GM21723 (cell line): ENCODE measurements at regions not wholly inside any gene's neighbourhood (a gene's known extent, or its start where the extent isn't known, plus 50 kb on each side); places are given as distances from the start of the nearest gene placed in this dataset.
A peak's percentile ranks its signal among the peaks of the same experiment; 100 is the strongest.

Source experiments
- ATAC-seq: cut with Tn5 transposase; IDR thresholded peaks from one replicate; pipeline ENCODE4 v1.9.1; 2021; ENCODE audit warnings: mild to moderate bottlenecking, moderate library complexity; ENCODE audit not compliant: unreplicated experiment

- no peak for ATAC-seq
These were observed 118.1 kb downstream of the ZNF621 start for GRCh38 chr3:40642812-40643211.

- no peak for ATAC-seq
These were observed 121.1 kb downstream of the ZNF621 start for GRCh38 chr3:40645883-40646282.

- ATAC-seq, result no peak
These were observed 124.6 kb downstream of the ZNF621 start for GRCh38 chr3:40649346-40649745.

- no peak for ATAC-seq
These were observed 127.3 kb downstream of the ZNF621 start for GRCh38 chr3:40652072-40652471.

- ATAC-seq, result no peak
These were observed 128.2 kb downstream of the ZNF621 start for GRCh38 chr3:40653001-40653400.

GRCh38 chr3:40653878-40654277 lies 129.1 kb downstream of the ZNF621 start:
- ATAC-seq, result no peak

- ATAC-seq, result no peak
These were observed 130.8 kb downstream of the ZNF621 start for GRCh38 chr3:40655551-40655950.

- ATAC-seq, result no peak
These were observed 132.9 kb downstream of the ZNF621 start for GRCh38 chr3:40657623-40658022.

- ATAC-seq, result no peak
These were observed 133.5 kb downstream of the ZNF621 start for GRCh38 chr3:40658305-40658704.

GRCh38 chr3:40660554-40660953 lies 135.8 kb downstream of the ZNF621 start:
- no peak for ATAC-seq

GRCh38 chr3:40661284-40661683 lies 136.5 kb downstream of the ZNF621 start:
- no peak for ATAC-seq

GRCh38 chr3:40663280-40663679 lies 138.5 kb downstream of the ZNF621 start:
- no peak for ATAC-seq

GRCh38 chr3:40669176-40669575 lies 144.4 kb downstream of the ZNF621 start:
- no peak for ATAC-seq

GRCh38 chr3:40672861-40673260 lies 148.1 kb downstream of the ZNF621 start:
- ATAC-seq, result no peak

GRCh38 chr3:40677321-40677720 lies 152.6 kb downstream of the ZNF621 start:
- no peak for ATAC-seq

GRCh38 chr3:40677749-40678148 lies 153.0 kb downstream of the ZNF621 start:
- no peak for ATAC-seq

GRCh38 chr3:40679290-40679689 lies 154.5 kb downstream of the ZNF621 start:
- ATAC-seq, result no peak

GRCh38 chr3:40680685-40681657 lies 156.2 kb downstream of the ZNF621 start:
- peak; percentile 69 for ATAC-seq

- no peak for ATAC-seq
These were observed 156.9 kb downstream of the ZNF621 start for GRCh38 chr3:40681658-40682055.

- ATAC-seq, result no peak
These were observed 165.1 kb downstream of the ZNF621 start for GRCh38 chr3:40689837-40690236.

- no peak for ATAC-seq
These were observed 166.1 kb downstream of the ZNF621 start for GRCh38 chr3:40690749-40691451.

- no peak for ATAC-seq
These were observed 166.7 kb downstream of the ZNF621 start for GRCh38 chr3:40691452-40691861.
